ENCODE measurements at regions not wholly inside any gene's neighbourhood (a gene's known extent, or its start where the extent isn't known, plus 50 kb on each side); places are given as distances from the start of the nearest gene placed in this dataset.
"Not testable (repeated sequence)": the region's sequence is repeated elsewhere in the genome, so short reads cannot be mapped to it uniquely, and the experiment has no call there.

GRCh38 chr9:40884072-40884901 is 244.2 kb downstream of the FOXD4L6 start:
- H3K27ac ChIP-seq (ENCODE audit: low read length) = no peak overlapping the region
- peak overlapping the region in 1 of 2 donors; percentile 58 for H3K4me3 ChIP-seq (ENCODE audit: low read depth in 1 of 2, low read length in 2 of 2)
- no peaks in the 10 kb centered on the region for H3K36me3 ChIP-seq (ENCODE audit: control insufficient read depth in 1 of 2, insufficient read depth in 2 of 2, low read length in 2 of 2)
- H3K27me3 ChIP-seq (ENCODE audit: low read depth, low read length) = no peaks in the 10 kb centered on the region
- H3K9me3 ChIP-seq (ENCODE audit: control insufficient read depth in 1 of 2, low read length in 2 of 2) = peaks cover 16 to 95% of the 10 kb centered on the region in 2 donors
- no peaks in the 10 kb centered on the region for H3K4me1 ChIP-seq (ENCODE audit: control insufficient read depth in 1 of 2, insufficient read depth in 2 of 2, low read length in 2 of 2)

DNA sequence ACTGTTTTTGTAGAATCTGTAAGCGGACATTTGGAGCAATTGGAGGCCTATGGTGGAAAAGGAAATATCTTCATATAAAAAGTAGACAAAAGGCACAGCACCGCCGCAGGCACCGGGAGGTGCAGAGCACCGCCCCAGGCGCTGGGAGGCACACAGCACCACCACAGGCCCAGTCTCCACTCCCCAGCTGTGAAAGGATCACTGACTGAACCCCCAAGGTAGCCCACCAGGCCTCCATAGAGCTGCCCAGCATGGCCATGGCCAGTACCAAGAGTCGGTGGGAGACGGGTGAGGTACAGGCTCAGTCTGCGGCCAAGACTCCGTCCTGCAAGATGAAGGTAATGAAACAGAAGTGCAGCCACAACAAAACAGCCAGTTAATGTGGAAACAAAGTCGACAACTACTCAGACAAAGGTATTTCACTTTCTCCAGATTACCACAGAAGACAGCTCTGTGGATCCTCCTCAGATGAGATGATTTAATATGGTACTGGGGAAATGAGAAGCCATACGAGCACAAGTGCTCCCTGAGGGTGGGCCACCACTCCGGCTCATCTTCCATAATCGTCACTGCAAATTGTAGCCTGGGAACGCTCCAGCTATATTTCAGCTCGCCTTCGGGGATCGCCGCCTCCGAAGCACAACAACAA is 244.9 kb downstream of the FOXD4L6 start:
- Histone ChIP-seq H3K4me3 (ENCODE audit: low read depth in 1 of 2, low read length in 2 of 2) (peak overlapping the region in 1 of 2 donors; percentile 58), H3K9me3 (ENCODE audit: control insufficient read depth in 1 of 2, low read length in 2 of 2) (peaks cover 15 to 88% of the 10 kb centered on the region in 2 donors)
- not testable (repeated sequence) for H3K27me3 ChIP-seq (ENCODE audit: low read depth, low read length); H3K36me3 ChIP-seq (ENCODE audit: control insufficient read depth in 1 of 2, insufficient read depth in 2 of 2, low read length in 2 of 2); H3K4me1 ChIP-seq (ENCODE audit: control insufficient read depth in 1 of 2, insufficient read depth in 2 of 2, low read length in 2 of 2); H3K27ac ChIP-seq (ENCODE audit: low read length)

- H3K4me1 ChIP-seq (ENCODE audit: control insufficient read depth in 1 of 2, insufficient read depth in 2 of 2, low read length in 2 of 2); H3K27ac ChIP-seq (ENCODE audit: low read length); H3K27me3 ChIP-seq (ENCODE audit: low read depth, low read length); H3K36me3 ChIP-seq (ENCODE audit: control insufficient read depth in 1 of 2, insufficient read depth in 2 of 2, low read length in 2 of 2): not testable (repeated sequence)
- Histone ChIP-seq H3K9me3 (ENCODE audit: control insufficient read depth in 1 of 2, low read length in 2 of 2) (peaks cover 8 to 48% of the 10 kb centered on the region in 2 donors), H3K4me3 (ENCODE audit: low read depth in 1 of 2, low read length in 2 of 2) (peak overlapping the region in 1 of 2 donors; percentile 49)
These were observed 254.7 kb downstream of the FOXD4L6 start for GRCh38 chr9:40873753-40874295.

DNA sequence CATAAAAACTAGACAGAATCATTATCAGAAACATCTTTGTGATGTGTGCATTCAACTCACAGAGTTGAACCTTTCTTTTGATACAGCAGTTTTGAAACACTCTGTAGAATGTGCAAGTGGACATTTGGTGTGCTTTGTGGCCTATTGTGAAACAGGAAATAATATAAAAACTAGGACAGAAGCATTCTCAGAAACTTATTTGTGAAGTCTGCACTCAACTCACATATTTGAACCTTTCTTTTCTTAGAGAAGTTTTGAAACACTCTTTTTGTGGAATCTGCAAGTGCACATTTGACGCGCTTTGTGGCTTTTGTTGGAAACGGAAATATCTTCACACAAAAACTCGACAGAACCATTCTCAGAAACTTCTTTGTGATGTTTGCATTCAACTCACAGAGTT is 260.0 kb downstream of the FOXD4L6 start:
- H3K4me1 ChIP-seq (ENCODE audit: control insufficient read depth in 1 of 2, insufficient read depth in 2 of 2, low read length in 2 of 2); H3K36me3 ChIP-seq (ENCODE audit: control insufficient read depth in 1 of 2, insufficient read depth in 2 of 2, low read length in 2 of 2); H3K27me3 ChIP-seq (ENCODE audit: low read depth, low read length); H3K27ac ChIP-seq (ENCODE audit: low read length): not testable (repeated sequence)
- H3K9me3 ChIP-seq (ENCODE audit: control insufficient read depth in 1 of 2, low read length in 2 of 2) = peaks cover 8 to 57% of the 10 kb centered on the region in 2 donors
- peak overlapping the region in 1 of 2 donors; percentile 21 for H3K4me3 ChIP-seq (ENCODE audit: low read depth in 1 of 2, low read length in 2 of 2)
